SK-N-SH treated with all-trans-retinoic acid at 6 μM for 48 hours (cell line): ENCODE measurements at regions not wholly inside any gene's neighbourhood (a gene's known extent, or its start where the extent isn't known, plus 50 kb on each side); places are given as distances from the start of the nearest gene placed in this dataset.

ENCODE experiments used
- ATAC-seq: fragments of 200-7000 bp; cut with Tn5 transposase; 3 replicates; pipeline ENCODE4 v1.9.1; 2020; ENCODE audit warnings: mild to moderate bottlenecking, moderate library complexity
- ARNTL ChIP-seq: fragments of 450-650 bp; formaldehyde crosslinking; IDR thresholded peaks from 2 replicates; pipeline ENCODE4 v1.5.0; 2020; ENCODE audit warnings: low read depth, mild to moderate bottlenecking, moderate library complexity, borderline replicate concordance
- BACH2 ChIP-seq: fragments of 250-450 bp; sonication (Bioruptor Pico); IDR thresholded peaks from 2 replicates; pipeline ENCODE4 v1.9.0; 2021; ENCODE audit warnings: mild to moderate bottlenecking, borderline replicate concordance
- CSDC2 ChIP-seq: fragments of 250-450 bp; sonication (Bioruptor Pico); IDR thresholded peaks from 2 replicates; pipeline ENCODE4 v1.5.0; 2020; ENCODE audit warnings: mild to moderate bottlenecking, moderate library complexity
- ESRRG ChIP-seq: fragments of 250-450 bp; sonication (Bioruptor Pico); IDR thresholded peaks from 2 replicates; pipeline ENCODE4 v1.6.1; 2021; ENCODE audit warnings: mild to moderate bottlenecking
- GLIS3 ChIP-seq: fragments of 250-450 bp; sonication (Bioruptor Pico); IDR thresholded peaks from 2 replicates; pipeline ENCODE4 v1.5.0; 2020; ENCODE audit warnings: mild to moderate bottlenecking, moderate library complexity
- ISL1 ChIP-seq: fragments of 250-450 bp; sonication (Bioruptor Pico); IDR thresholded peaks from 2 replicates; pipeline ENCODE4 v2.1.2; 2022; ENCODE audit warnings: mild to moderate bottlenecking, moderate library complexity
- OSR1 ChIP-seq: fragments of 250-450 bp; sonication (Bioruptor Pico); IDR thresholded peaks from 2 replicates; pipeline ENCODE4 v1.8.0; 2022; ENCODE audit warnings: moderate library complexity, mild to moderate bottlenecking, inconsistent platforms
- SNAI2 ChIP-seq: fragments of 250-450 bp; sonication (Bioruptor Pico); IDR thresholded peaks from 2 replicates; pipeline ENCODE4 v1.5.0; 2020; ENCODE audit warnings: mild to moderate bottlenecking, moderate library complexity
- TOX ChIP-seq: fragments of 250-450 bp; sonication (Bioruptor Pico); IDR thresholded peaks from 2 replicates; pipeline ENCODE4 v1.8.0; 2021; ENCODE audit warnings: mild to moderate bottlenecking, moderate library complexity, borderline replicate concordance
- ZC3H10 ChIP-seq: fragments of 250-450 bp; sonication (Bioruptor Pico); IDR thresholded peaks from 2 replicates; pipeline ENCODE4 v1.5.1; 2021; ENCODE audit warnings: mild to moderate bottlenecking, moderate library complexity
- ZFP3 ChIP-seq: fragments of 250-450 bp; sonication (Bioruptor Pico); IDR thresholded peaks from 2 replicates; pipeline ENCODE4 v1.5.0; 2020; ENCODE audit warnings: mild to moderate bottlenecking, moderate library complexity
- ZFP30 ChIP-seq: fragments of 450-650 bp; formaldehyde crosslinking; IDR thresholded peaks from 2 replicates; pipeline ENCODE4 v1.5.0; 2022; ENCODE audit warnings: mild to moderate bottlenecking, moderate library complexity
- ZNF70 ChIP-seq: fragments of 450-650 bp; formaldehyde crosslinking; IDR thresholded peaks from 2 replicates; pipeline ENCODE4 v1.5.0; 2020; ENCODE audit warnings: mild to moderate bottlenecking, moderate library complexity
- TF ChIP-seq, protein P1 (sequence below): fragments of 250-450 bp; sonication (Bioruptor Pico); IDR thresholded peaks from 2 replicates; pipeline ENCODE4 v1.5.0; 2020; ENCODE audit warnings: mild to moderate bottlenecking, moderate library complexity
- TF ChIP-seq, protein P2 (sequence below): fragments of 250-450 bp; sonication (Bioruptor Pico); IDR thresholded peaks from 2 replicates; pipeline ENCODE4 v1.8.0; 2021; ENCODE audit warnings: low read depth, mild to moderate bottlenecking, moderate library complexity, borderline replicate concordance
- TF ChIP-seq, protein P3 (sequence below): fragments of 250-450 bp; sonication (Bioruptor Pico); IDR thresholded peaks from 2 replicates; pipeline ENCODE4 v1.5.1; 2020; ENCODE audit warnings: low read depth, mild to moderate bottlenecking, moderate library complexity
- TF ChIP-seq, protein P4 (sequence below): fragments of 250-450 bp; sonication (Bioruptor Pico); IDR thresholded peaks from 2 replicates; pipeline ENCODE4 v1.8.0; 2020; ENCODE audit warnings: mild to moderate bottlenecking, moderate library complexity, borderline replicate concordance
- TF ChIP-seq, protein P5 (sequence below): fragments of 250-450 bp; sonication (Bioruptor Pico); IDR thresholded peaks from 2 replicates; pipeline ENCODE4 v1.5.1; 2021; ENCODE audit warnings: mild to moderate bottlenecking, moderate library complexity

DNA sequence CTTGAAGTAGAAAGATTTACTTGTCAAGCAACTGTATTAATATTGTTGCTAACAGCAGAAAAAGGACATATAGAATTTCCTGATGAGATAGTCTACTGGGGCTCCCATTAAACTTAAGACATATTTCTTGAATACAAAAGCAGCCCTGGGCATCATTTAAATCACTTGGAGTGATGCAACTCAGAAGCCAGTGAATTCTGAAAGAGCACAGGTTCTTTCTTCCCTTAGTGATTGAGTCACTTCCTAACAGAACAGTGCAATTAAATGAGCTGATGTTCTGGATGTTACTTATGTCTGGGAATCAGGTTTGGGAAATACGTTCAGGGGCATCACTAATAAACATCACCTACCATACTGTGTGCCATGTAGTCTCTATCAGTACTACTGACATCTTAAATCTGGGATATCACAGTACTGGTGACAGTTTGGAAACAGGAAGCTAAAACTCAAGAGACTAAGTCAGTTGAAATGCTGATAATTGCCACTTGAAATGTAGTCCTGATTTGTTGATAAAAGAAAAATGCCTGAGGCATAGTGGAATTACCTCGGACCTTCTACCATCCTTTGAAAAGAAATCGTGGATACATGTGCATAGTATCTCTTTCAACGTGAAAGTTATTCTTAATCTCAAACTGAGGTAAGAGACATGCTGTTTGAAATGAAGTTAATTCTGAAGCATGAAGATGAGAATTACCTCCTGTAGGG, 249.2 kb upstream of the GPRIN3 start:
- no peak for ATAC-seq
- TF ChIP-seq ESRRG (CRISPR knock-in tag) (no peak), ISL1 (CRISPR knock-in tag) (0 out of 2 replicates have a peak, but pooled peaks have one; percentile 11)
- TF ChIP-seq, protein P1, sequence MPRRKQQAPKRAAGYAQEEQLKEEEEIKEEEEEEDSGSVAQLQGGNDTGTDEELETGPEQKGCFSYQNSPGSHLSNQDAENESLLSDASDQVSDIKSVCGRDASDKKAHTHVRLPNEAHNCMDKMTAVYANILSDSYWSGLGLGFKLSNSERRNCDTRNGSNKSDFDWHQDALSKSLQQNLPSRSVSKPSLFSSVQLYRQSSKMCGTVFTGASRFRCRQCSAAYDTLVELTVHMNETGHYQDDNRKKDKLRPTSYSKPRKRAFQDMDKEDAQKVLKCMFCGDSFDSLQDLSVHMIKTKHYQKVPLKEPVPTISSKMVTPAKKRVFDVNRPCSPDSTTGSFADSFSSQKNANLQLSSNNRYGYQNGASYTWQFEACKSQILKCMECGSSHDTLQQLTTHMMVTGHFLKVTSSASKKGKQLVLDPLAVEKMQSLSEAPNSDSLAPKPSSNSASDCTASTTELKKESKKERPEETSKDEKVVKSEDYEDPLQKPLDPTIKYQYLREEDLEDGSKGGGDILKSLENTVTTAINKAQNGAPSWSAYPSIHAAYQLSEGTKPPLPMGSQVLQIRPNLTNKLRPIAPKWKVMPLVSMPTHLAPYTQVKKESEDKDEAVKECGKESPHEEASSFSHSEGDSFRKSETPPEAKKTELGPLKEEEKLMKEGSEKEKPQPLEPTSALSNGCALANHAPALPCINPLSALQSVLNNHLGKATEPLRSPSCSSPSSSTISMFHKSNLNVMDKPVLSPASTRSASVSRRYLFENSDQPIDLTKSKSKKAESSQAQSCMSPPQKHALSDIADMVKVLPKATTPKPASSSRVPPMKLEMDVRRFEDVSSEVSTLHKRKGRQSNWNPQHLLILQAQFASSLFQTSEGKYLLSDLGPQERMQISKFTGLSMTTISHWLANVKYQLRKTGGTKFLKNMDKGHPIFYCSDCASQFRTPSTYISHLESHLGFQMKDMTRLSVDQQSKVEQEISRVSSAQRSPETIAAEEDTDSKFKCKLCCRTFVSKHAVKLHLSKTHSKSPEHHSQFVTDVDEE (CRISPR knock-in tag), result no peak; the same call in 1 of the 2 replicates

DNA sequence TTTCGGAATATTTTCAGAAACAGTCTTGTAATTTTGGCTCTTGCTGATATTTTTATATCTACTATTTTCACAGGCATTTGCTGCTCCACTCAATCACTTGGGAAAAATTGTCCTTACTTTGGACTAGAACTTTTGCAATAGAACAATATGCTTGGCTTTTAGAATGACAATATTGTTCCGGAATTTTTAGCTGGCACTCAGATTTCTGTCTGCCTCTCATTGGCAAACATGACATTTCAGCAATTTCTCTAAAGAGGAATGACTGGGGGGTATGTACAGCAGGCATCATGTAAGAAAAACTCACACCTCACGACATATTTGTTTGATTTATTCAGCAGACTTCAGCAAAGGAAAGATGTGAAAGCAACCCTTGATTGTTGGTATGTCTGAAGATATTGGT, 243.6 kb upstream of the GPRIN3 start:
- TF ChIP-seq, protein P2, sequence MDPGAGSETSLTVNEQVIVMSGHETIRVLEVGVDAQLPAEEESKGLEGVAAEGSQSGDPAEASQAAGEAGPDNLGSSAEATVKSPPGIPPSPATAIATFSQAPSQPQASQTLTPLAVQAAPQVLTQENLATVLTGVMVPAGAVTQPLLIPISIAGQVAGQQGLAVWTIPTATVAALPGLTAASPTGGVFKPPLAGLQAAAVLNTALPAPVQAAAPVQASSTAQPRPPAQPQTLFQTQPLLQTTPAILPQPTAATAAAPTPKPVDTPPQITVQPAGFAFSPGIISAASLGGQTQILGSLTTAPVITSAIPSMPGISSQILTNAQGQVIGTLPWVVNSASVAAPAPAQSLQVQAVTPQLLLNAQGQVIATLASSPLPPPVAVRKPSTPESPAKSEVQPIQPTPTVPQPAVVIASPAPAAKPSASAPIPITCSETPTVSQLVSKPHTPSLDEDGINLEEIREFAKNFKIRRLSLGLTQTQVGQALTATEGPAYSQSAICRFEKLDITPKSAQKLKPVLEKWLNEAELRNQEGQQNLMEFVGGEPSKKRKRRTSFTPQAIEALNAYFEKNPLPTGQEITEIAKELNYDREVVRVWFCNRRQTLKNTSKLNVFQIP (CRISPR knock-in tag), result no peak
- no peak for TF ChIP-seq ZC3H10 (CRISPR knock-in tag)
- TF ChIP-seq SNAI2 (CRISPR knock-in tag), result no peak

DNA sequence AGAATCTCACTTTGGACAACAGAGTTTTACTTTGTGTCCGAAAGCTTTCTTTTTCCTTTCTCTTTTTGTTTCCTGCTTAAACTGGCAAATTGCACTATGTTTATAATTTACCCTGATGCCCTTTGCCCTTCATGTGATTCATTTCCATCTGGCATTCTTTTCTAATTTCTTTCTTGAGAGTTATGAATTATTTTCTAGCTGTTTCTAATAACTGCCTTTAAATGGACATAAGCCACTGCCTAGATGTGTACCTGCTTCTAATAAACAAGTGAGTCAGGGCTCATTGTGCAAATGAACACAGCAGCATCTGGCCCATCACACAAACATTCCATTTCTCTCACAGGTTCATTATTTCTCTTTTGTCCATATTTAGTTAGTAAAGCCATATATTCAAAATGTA, 242.3 kb upstream of the GPRIN3 start:
- TF ChIP-seq ZFP3 (CRISPR knock-in tag), result no peak
- no peak for TF ChIP-seq TOX
- TF ChIP-seq, protein P3, sequence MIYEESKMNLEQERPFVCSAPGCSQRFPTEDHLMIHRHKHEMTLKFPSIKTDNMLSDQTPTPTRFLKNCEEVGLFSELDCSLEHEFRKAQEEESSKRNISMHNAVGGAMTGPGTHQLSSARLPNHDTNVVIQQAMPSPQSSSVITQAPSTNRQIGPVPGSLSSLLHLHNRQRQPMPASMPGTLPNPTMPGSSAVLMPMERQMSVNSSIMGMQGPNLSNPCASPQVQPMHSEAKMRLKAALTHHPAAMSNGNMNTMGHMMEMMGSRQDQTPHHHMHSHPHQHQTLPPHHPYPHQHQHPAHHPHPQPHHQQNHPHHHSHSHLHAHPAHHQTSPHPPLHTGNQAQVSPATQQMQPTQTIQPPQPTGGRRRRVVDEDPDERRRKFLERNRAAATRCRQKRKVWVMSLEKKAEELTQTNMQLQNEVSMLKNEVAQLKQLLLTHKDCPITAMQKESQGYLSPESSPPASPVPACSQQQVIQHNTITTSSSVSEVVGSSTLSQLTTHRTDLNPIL (CRISPR knock-in tag), result no peak
- no peak for TF ChIP-seq BACH2
- TF ChIP-seq ARNTL (CRISPR knock-in tag), result no peak
- no peak for TF ChIP-seq ESRRG (CRISPR knock-in tag)
- TF ChIP-seq, protein P4, sequence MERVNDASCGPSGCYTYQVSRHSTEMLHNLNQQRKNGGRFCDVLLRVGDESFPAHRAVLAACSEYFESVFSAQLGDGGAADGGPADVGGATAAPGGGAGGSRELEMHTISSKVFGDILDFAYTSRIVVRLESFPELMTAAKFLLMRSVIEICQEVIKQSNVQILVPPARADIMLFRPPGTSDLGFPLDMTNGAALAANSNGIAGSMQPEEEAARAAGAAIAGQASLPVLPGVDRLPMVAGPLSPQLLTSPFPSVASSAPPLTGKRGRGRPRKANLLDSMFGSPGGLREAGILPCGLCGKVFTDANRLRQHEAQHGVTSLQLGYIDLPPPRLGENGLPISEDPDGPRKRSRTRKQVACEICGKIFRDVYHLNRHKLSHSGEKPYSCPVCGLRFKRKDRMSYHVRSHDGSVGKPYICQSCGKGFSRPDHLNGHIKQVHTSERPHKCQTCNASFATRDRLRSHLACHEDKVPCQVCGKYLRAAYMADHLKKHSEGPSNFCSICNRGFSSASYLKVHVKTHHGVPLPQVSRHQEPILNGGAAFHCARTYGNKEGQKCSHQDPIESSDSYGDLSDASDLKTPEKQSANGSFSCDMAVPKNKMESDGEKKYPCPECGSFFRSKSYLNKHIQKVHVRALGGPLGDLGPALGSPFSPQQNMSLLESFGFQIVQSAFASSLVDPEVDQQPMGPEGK (CRISPR knock-in tag), result no peak
- TF ChIP-seq ZNF70 (CRISPR knock-in tag), result no peak
- TF ChIP-seq CSDC2, result no peak
- no peak for TF ChIP-seq OSR1
- TF ChIP-seq, protein P2 (CRISPR knock-in tag), result no peak
- TF ChIP-seq, all 23 proteins: peak for 0
- ATAC-seq, result no peak

More for the DNA sequence above, 243.6 kb upstream of the GPRIN3 start:
- no peak for ATAC-seq

DNA sequence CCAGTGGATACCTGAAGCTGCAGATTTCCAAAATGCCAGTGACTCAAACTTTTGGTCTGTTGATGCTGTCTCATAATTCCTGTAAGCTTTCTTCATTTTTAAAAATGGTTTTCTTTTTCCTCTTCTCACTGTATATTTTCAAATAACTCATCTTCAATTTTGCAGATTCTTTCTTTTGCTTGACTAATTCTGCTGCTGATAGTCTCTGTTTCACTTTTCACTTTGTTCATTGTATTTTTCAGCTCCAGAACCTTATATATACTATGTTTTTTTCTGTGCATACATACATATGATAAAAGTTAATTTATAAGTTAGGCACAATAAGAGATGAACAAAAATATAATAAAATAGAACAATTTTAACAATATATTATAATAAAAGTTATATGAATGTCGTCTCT, 237.7 kb upstream of the GPRIN3 start:
- no peak for TF ChIP-seq ZC3H10 (CRISPR knock-in tag)
- peak; percentile 53 for TF ChIP-seq ZFP30 (CRISPR knock-in tag)
- ATAC-seq, result no peak

DNA sequence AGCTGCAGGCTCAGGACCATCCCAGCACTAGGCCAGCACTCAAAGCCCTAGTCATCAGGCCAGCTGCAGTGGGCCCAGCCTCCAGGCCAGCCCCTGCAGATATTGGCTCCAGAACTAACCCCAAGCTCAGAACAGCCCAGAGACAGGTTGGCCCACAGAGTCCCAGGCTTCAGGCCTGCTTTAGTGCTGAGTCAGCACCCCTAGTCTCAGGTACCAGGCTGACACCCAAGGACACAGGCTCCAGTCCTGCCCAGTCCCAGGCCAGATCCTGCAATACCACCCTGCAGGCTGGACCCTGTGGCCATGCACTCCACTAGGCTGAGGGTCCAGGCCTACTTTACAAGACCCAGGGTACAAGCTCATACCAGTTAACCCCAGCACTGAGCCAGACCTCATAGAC, 234.4 kb upstream of the GPRIN3 start:
- ATAC-seq, result no peak
- TF ChIP-seq, protein P2 (CRISPR knock-in tag), result no peak
- TF ChIP-seq, protein P3 (CRISPR knock-in tag), result no peak
- no peak for TF ChIP-seq BACH2
- no peak for TF ChIP-seq ISL1 (CRISPR knock-in tag)
- TF ChIP-seq CSDC2, result no peak
- TF ChIP-seq, protein P5, sequence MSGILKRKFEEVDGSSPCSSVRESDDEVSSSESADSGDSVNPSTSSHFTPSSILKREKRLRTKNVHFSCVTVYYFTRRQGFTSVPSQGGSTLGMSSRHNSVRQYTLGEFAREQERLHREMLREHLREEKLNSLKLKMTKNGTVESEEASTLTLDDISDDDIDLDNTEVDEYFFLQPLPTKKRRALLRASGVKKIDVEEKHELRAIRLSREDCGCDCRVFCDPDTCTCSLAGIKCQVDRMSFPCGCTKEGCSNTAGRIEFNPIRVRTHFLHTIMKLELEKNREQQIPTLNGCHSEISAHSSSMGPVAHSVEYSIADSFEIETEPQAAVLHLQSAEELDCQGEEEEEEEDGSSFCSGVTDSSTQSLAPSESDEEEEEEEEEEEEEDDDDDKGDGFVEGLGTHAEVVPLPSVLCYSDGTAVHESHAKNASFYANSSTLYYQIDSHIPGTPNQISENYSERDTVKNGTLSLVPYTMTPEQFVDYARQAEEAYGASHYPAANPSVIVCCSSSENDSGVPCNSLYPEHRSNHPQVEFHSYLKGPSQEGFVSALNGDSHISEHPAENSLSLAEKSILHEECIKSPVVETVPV (CRISPR knock-in tag), result no peak
- TF ChIP-seq GLIS3 (CRISPR knock-in tag), result no peak
- TF ChIP-seq ESRRG (CRISPR knock-in tag), result no peak
